HG02678 (cell line): ENCODE measurements at regions not wholly inside any gene's neighbourhood (a gene's known extent, or its start where the extent isn't known, plus 50 kb on each side); places are given as distances from the start of the nearest gene placed in this dataset.

Experiments used
- ATAC-seq: cut with Tn5 transposase; IDR thresholded peaks from one replicate; pipeline ENCODE4 v1.9.1; 2021; ENCODE audit warnings: mild to moderate bottlenecking, moderate library complexity; ENCODE audit not compliant: unreplicated experiment

- no peak for ATAC-seq
Measured at GRCh38 chr10:131646551-131647525, 254.0 kb upstream of the PPP2R2D start.

GRCh38 chr10:131647789-131648188, 253.0 kb upstream of the PPP2R2D start:
- ATAC-seq, result no peak

GRCh38 chr10:131648386-131649020, 252.3 kb upstream of the PPP2R2D start:
- no peak for ATAC-seq

- no peak for ATAC-seq
Measured at GRCh38 chr10:131649617-131650016, 251.2 kb upstream of the PPP2R2D start.

GRCh38 chr10:131650169-131650705, 250.6 kb upstream of the PPP2R2D start:
- ATAC-seq, result no peak

GRCh38 chr10:131650771-131651673, 249.8 kb upstream of the PPP2R2D start:
- no peak for ATAC-seq

- ATAC-seq, result no peak
Measured at GRCh38 chr10:131651674-131652437, 249.0 kb upstream of the PPP2R2D start.

- ATAC-seq, result no peak
Measured at GRCh38 chr10:131652438-131653139, 248.2 kb upstream of the PPP2R2D start.

- ATAC-seq, result no peak
Measured at GRCh38 chr10:131653140-131653539, 247.7 kb upstream of the PPP2R2D start.

GRCh38 chr10:131653554-131654470, 247.0 kb upstream of the PPP2R2D start:
- no peak for ATAC-seq

GRCh38 chr10:131654471-131655087, 246.2 kb upstream of the PPP2R2D start:
- ATAC-seq, result no peak

GRCh38 chr10:131655101-131655849, 245.5 kb upstream of the PPP2R2D start:
- ATAC-seq, result no peak

GRCh38 chr10:131656009-131656408, 244.8 kb upstream of the PPP2R2D start:
- no peak for ATAC-seq

- ATAC-seq, result no peak
Measured at GRCh38 chr10:131656431-131656841, 244.4 kb upstream of the PPP2R2D start.

GRCh38 chr10:131657318-131657984, 243.4 kb upstream of the PPP2R2D start:
- no peak for ATAC-seq

GRCh38 chr10:131657985-131658330, 242.8 kb upstream of the PPP2R2D start:
- ATAC-seq, result no peak
